HG03378 (cell line): ENCODE measurements at regions not wholly inside any gene's neighbourhood (a gene's known extent, or its start where the extent isn't known, plus 50 kb on each side); places are given as distances from the start of the nearest gene placed in this dataset.

Source experiments
- ATAC-seq: cut with Tn5 transposase; IDR thresholded peaks from one replicate; pipeline ENCODE4 v1.9.1; 2021; ENCODE audit warnings: mild to moderate bottlenecking, moderate library complexity; ENCODE audit not compliant: unreplicated experiment

DNA sequence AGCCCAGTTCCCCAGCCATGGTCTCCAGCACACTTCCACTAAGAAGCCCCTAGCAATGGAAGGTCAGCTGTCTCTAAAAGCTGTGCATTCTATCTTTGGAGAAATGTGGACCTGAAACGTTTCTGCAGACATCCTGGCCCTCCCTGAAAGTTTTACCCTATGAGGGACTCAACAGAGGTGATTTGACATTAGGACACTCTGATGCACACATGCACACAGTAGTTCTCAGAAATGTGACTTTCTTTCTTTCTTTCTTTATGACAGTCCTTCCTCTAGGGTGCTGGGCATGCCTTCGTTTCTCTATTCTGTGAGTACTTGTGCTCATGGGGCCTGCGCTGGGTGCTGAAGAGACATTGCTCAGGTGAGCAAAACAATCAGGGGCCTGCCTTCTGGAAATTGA lies 857.3 kb downstream of the RNF144A start:
- ATAC-seq: no peak

DNA sequence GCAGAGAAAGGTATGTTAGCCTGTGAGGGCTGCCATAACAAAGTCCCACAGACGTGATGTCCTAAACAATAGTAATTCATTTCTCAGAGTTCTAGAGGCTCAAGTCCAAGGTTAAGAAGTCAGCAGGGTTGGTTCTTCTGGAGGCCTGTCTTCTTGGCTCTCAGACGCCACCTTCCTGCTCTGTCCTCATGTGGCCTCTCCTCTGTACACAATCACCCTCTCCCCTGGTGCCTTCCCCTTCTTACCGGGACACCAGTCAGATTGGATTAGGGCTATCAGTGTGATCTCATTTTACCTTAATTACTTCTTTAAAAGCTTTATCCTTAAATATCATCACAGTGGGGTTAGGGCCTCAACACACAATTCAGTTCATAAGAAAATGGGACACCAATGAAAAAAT lies 860.5 kb downstream of the RNF144A start:
- ATAC-seq: no peak

DNA sequence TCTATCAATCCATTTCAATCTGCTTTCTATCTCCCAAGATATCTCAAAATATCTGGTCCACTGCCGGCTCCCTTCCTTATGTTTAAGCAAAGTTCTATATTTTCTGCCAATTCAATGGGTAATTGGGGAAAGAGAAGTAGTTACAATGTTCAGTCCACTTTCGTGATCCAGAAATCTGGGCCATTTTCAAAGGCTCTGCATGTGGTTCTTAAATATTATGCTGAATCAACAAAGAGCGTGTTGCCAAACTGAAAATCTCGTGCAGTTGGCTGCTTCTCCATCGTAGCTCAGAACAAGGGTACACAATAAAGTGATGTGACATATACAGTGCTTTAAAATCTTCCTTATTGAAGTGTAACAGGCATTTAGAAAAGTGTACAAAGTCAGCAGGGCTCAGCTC lies 863.1 kb downstream of the RNF144A start:
- ATAC-seq: no peak

DNA sequence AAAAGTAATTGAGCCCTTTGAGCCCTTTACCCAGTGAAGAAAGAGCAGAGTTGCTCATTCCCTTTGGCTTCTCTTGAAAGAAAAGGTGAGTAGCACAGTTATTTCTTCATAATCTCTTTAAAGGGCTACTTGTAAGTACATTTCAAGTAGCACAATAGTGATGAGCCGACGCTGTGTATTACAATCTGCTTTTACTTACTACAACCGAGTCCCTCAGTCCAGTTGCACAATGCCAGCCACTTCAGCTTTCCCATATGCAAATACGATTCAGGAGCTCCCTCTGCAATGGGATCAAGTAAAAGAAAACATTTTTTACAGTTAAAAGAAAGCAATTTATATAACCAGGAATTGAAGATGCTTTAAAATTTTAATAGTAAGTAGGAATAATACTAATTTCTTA lies 868.5 kb downstream of the RNF144A start:
- ATAC-seq: no peak

DNA sequence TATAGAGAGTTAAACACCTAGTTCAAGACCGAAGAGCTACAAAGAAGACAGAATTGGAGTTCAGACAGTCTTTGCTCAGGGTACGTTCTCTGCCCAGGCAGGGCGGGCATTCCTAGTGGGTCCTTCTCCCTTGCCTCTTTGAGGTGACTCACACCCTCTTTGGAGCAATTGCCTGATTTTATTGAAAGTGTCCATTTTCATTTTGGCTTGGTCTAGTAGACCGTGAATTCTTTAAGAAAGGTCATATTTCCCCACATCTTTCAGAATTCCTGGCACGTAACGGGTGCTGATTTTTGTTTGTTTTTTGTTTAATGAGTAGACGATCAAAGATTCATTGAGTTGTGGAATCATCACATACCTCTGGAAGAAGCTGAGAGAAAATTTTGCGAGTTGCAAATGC lies 871.5 kb downstream of the RNF144A start:
- ATAC-seq: no peak

DNA sequence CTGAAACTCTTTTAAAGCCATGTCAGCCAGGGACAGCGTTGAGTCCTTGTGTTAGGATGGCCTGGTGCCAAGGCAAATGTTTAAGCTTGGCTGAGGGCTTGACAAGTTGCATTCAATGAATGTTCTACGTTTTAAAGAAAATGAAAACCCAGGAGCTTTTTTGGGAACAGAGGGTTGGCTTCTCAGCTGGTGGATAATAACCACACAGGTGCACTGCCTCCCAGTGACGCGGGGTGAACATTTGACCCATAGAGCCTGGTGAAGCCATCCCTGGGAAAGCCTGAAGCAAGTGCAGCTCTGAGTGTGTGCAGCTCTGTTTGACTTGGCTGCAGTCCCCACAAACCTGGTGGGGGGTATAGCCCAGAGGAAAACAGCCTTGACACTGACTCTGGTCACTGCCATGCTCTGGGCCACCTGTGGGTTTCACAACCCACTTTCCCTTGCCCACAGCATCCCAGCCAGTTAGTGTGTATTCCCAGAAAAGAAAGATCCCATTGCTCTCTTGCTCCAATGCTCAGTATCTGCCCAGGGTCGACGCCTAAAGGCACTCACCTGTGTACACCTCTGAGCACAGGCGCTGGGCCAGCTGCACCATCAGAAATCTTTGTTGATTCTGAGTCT lies 874.9 kb downstream of the RNF144A start:
- no peak for ATAC-seq

DNA sequence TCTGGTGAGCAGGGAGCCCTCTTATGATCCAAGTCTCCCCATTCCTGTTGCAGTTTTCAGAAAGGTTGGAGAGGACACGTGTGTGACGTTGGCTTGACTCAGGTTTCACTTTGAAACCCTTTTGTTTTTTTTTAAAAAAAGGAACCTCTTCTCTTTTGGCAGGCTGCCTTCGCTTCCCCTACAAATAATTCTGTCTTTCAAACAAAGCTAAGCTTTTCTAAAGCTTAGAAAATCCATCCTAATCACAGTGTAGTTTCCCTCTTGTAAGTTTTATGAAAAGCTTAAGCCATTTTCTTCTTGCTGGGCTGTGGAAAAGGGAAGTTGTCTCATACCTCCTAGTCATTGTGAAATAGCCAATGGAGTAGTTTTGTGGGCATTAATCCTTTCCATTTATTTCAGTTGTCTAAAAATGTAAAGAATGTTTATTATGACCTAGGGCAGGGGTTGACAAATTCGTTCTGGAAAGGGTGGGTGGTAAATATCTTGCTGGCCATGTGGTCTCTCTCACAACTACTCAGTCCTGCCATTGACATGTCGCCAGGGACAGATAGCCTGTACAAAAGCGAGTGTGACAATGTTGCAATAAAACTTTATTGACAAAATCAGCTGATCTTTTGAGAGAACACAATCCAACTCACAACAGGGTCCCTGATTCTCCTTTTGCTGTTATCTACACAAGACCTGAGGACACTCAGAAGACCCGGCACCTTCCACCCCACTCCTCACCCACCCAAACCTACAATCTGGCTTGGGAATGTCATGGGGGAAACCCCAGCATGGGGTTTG lies 878.8 kb downstream of the RNF144A start:
- ATAC-seq: no peak

DNA sequence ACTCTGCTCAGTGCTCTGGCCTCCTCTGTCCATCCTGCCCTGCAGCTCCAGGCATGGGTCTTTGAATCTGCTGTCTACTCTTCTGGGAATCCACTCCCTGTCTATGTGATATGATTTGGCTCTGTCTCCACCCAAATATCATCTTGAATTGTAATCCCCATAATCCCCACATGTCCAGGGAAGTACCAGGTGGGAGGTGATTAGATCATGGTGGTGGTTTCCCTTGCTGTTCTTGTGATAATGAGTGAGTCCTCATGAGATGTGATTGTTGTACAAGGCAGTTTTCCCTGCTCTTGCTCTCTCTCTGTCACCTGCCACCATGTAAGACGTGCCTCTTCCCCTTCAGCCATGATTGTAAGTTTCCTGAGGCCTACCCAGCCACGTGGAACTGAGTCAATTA lies 881.8 kb upstream of the ID2 start:
- ATAC-seq: no peak

DNA sequence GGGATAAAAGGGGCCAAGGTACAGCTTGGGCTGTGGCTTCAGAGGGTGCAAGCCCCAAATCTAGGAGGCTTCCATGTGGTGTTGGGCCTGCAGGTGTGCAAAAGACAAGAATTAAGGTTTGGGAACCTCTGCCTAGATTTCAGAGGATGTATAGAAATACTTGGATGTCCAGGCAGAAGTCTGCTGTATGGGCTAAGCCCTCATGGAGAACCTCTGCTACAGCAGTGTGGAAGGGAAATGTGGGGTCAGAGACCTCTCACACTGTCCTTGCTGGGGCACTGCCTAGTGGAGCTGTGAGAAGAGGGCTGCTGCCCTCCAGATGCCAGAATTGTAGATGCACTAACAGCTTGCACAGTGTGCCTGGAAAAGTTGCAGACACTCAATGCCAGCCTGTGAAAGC lies 880.6 kb upstream of the ID2 start:
- no peak for ATAC-seq

DNA sequence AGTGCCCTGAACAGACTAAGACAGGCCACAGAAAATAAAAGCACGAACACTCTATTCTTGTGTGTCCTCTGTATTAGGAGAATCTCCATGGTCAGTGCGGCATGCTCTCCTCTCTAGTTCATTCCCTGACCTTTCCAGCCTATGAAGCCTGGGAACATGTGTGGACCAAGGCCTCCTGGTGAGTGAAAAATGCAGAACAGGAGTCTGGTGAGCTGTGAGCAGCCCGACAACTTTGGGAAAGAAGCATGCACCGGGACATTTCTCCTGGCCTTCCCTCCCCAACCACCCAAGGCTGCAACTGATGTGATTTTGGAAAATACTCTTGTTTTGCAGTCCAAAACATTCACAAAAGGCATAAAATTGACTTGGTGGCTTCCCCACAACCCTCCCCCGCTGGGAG lies 878.3 kb upstream of the ID2 start:
- ATAC-seq: no peak

DNA sequence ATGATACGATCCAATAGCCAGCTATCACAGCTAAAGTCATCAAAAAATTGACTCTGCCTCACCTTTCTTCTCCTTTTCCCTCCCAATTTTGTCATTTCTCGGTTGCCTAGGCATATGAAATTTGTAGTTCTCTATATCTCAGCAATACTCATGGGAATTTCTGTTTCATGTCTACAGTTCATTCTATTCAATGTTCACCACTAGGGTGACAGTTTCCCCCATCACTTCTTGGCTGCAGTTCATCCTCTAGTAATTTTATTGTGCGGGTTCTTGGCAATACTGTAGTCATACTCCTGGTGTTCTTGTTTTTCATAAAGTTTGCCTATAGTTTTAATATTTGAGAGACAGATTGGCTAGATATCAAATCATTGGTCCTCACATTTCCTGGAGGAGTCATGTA lies 872.2 kb upstream of the ID2 start:
- no peak for ATAC-seq

DNA sequence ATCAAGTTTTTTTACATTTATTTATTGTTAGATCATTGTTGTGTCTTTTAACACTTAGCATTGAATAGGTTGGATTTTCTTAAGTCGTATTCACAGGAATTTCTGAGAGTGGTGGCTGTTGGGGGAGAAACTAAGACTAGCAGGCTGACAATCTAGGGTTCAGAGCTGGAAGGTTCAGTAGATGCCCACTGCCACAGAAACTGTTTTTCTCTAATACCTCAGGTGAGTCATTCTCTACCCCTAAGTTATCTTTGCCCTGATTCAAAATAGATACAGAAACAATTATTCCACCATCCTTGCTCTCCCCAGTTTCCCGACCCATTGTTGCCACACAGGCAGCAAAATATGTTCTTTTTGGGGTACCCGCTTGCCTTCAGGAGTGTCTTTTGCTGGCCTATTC lies 870.8 kb upstream of the ID2 start:
- no peak for ATAC-seq

DNA sequence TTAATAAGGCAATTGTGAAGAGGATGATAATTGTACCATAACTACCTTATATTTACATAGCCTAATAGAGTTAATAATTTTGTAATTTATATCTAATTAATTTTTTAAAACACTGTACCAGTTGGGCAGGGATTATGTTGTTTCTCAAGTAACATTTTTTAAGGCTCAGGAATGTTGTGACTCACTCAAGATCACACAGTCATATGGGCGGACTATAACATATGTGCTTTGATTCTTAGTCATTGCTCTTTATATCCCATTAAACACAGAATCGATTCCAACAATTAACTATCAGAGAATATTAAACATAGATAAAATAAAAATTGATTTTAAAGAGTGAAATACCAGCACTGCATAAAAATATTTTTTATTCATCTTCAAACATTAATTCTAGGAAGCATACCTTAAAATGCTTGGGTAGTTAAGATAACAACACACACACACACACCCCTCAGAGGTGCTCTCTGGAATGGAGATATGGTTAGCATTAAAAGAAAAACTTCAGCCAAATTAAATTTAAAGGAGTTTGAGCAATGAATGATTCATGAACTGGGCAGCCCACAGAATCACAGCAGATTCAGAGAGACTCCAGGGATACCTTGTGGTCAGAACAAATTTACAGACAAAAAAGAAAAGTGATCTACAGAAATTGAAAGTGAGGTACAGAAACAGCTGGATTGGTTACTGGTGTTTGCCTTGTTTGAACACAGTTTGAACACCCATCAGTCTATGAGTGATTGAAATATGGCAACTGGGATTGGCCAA lies 869.4 kb upstream of the ID2 start:
- no peak for ATAC-seq

DNA sequence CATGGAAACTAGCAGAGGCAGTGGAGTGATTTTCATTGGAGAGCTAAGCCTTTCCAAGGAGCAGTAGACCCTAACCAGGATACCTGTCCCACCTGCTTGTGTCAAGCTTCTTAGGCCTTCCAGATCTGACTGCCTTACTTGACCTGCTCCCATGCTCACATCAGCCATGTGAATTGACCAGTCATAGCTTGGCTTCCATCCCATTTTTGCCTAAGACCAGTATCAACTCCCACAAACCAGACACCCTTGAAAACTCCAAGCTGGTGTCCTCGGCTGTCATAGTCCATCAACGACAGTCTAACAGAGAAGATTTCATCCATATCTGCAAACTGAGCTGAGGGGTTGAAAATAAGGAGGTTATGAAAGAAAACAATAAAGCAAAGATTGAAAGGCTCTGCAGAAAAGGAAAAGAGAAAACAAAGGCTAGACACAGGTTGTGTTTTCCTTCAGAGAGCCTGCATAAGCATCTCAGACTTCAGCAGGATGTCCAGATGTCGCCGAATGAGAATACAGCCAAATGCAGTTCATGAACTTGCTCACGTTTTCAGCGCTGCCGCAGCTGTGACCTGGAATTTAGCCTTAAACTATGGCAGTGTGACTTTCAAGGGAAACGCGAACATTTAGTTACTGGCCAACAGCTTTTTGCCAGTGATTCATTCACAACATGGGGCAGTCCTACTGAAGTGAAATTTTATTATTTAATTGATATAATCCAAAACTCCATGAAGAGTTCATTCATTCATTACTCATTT lies 868.1 kb upstream of the ID2 start:
- no peak for ATAC-seq

DNA sequence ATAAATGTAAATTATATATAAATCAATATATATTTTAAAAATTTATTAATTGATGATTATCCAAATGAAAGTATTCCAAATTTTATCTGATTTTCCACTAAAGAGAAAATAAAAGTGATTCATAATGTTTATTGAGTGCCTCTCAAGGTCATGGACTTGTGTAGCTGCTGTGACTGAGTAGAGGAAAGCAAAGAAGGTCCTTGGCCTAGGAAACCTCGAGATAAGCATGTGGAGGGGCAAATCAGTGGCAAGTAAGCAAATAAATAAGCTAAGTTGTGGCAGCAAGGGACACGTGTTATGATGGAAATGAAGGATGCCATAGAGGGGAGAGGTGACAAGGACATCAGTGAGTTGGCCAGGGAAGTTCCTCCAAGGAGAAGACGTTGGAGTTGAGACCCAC lies 866.1 kb upstream of the ID2 start:
- no peak for ATAC-seq

DNA sequence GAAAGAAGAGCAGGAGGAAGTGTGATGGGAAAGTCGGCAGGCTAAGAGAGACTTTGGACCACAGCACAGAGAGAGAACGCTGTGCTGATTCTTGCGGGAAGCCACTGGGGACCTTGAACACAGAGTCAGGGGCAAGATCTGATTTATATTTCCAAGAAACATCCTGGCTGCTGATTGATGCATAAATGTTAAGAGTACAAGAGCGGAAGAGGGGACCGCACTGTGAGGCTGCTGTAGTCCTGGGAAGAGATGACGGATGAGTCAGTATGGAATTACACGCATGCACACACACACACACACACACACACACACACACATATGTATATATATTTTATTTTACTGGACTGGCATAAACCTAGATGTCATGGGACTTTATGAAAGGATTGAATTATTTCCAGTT lies 865.6 kb upstream of the ID2 start:
- no peak for ATAC-seq

DNA sequence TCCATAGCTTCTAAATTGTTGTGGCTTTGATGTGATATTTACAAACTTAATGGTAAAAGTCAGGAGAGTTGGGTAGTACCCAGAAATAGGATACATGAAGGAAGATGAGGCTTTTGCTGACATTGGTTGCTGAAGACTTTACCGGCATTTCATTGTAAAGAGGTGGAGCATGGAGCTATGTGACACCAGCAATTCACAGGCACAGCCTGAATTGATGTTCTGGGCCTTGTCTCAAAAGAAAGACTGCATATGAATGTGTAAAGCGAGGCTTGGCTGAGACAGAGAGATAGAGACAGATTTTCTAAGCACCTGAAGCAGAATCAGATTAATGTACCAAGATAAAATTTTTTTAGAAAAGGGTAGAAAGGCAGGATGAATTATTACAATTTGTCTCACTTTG lies 864.9 kb upstream of the ID2 start:
- no peak for ATAC-seq

DNA sequence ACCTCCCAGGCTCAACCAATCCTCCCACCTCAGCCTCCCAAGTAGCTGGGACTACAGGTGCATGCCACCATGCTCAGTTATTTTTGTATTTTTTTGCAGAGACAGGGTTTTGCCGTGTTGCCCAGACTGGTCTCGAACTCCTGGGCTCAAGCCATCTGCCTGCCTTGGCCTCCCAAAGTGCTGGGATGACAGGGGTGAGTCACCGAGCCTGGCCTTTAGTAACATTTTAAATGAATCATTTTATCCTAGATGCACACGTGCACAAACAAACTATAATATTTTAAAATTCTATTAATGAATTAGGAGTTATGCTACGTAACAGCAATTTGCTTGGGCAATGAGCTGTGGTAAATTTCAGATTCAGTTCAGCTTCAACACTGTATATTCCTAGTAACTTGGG lies 862.5 kb upstream of the ID2 start:
- ATAC-seq: no peak

DNA sequence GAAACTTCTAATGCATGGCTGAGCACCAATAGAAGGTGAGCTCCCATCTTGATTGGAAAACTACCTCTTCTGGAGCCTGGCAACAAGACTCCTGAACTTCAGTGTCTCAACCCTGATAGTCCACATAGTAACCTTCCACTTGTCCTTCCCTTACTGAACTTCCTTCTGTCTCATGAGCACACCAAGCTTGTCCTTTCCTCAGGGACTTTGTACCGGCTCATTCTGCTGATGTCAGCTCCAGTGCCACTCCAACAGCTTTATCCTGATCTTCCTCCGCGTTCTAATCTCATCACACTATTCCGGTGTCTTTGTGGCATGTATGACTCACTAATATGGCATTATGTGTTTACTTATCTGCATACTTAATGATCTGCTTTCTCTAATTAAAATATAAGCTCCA lies 862.0 kb upstream of the ID2 start:
- ATAC-seq: no peak

DNA sequence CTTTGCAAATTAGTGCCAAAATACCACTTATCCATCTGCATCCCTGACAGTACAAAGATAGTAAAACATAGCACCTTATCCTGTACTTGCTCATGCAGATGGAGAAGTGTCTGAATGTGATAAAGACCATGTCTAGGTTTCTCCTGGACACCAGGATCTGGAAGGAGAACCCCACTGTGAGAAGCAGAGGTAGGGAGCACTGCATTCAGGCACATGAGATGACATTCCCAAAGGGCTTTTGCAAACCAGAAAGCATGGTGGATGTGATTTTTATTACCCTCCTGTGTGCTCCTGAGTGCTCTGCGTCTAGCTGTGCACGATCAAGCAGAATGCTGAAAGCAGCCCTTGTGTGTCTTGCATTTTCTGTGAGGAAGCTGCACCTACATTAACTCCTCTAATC lies 857.6 kb upstream of the ID2 start:
- no peak for ATAC-seq

DNA sequence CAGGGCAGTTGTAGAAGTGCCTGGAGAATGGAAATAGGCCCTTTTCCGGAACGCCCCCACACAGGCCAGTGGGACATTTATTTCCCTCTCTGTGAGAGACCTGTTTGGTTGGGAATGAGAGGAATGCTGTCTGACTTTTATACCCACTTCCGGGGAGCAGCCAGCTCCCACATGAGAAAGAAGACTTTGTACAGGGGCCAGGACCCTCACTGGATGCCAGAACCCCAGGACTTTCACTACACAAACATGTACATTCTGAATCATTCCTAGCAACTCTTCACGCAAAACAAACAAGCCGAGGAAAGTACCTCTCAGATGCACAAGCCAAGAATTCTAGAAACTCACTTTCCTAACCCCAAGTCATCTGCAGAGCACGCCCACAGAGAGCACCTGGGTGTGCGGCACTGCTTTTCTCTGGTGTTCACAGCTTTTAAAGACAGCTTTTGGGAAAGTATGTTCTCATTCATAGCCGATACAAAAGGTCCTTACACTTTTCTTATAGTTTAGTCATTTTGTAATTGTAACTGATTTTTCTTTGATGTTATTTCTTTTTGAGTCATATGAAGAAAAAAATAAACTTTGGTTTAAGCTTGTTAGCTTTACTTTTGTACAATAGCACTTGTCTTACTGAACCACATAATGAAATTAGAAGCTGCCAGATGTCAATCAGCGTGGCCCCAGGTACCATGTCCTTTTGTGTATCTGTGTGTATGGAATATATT lies 856.1 kb upstream of the ID2 start:
- ATAC-seq: peak; percentile 84
